Karpas-422 (cell line): ENCODE measurements at regions not wholly inside any gene's neighbourhood (a gene's known extent, or its start where the extent isn't known, plus 50 kb on each side); places are given as distances from the start of the nearest gene placed in this dataset.

Source experiments
- DNase-seq: peaks from one replicate; pipeline ENCODE4 v3.0.0-alpha.2; 2015
- H2AFZ ChIP-seq: fragments of 200-600 bp; sonication (generic); 2 replicates; pipeline ENCODE4 v1.6.1; 2014; ENCODE audit warnings: antibody characterized with exemption, low read length, mixed read lengths
- H3K27ac ChIP-seq: fragments of 200-600 bp; sonication (generic); 2 replicates; pipeline ENCODE4 v1.5.1; 2014; ENCODE audit warnings: mild to moderate bottlenecking, low read length, moderate library complexity
- H3K27me3 ChIP-seq: fragments of 200-600 bp; sonication (generic); 2 replicates; pipeline ENCODE4 v1.6.1; 2014; ENCODE audit warnings: low read length, mixed read lengths
- H3K36me3 ChIP-seq: fragments of 200-600 bp; sonication (generic); 2 replicates; pipeline ENCODE4 v1.6.1; 2014; ENCODE audit warnings: low read length, mixed read lengths; ENCODE audit not compliant: insufficient read depth
- H3K4me1 ChIP-seq: fragments of 200-600 bp; sonication (generic); 2 replicates; pipeline ENCODE4 v1.6.1; 2014; ENCODE audit warnings: mild to moderate bottlenecking, low read length, mixed read lengths
- H3K4me2 ChIP-seq: fragments of 200-600 bp; sonication (generic); 2 replicates; pipeline ENCODE4 v1.6.1; 2014; ENCODE audit warnings: low read length, low read depth, mild to moderate bottlenecking; ENCODE audit not compliant: poor library complexity, severe bottlenecking
- H3K4me3 ChIP-seq: fragments of 200-600 bp; sonication (generic); 2 replicates; pipeline ENCODE4 v1.5.1; 2014; ENCODE audit warnings: mild to moderate bottlenecking, antibody characterized with exemption, low read length, mixed read lengths
- H3K79me2 ChIP-seq: fragments of 200-600 bp; sonication (generic); 2 replicates; pipeline ENCODE4 v1.6.1; 2014; ENCODE audit warnings: mild to moderate bottlenecking, low read length, mixed read lengths
- H3K9ac ChIP-seq: fragments of 200-600 bp; sonication (generic); 2 replicates; pipeline ENCODE4 v1.6.0; 2014; ENCODE audit warnings: low read length
- H3K9me2 ChIP-seq: fragments of 200-600 bp; sonication (generic), shearing (Covaris generic); replicated peaks from 2 replicates; pipeline ENCODE4 v1.6.0; 2014; ENCODE audit warnings: mild to moderate bottlenecking, low read length, moderate library complexity; ENCODE audit not compliant: insufficient read depth
- H3K9me3 ChIP-seq: fragments of 300-700, 200-600 bp; sonication (generic); 2 replicates; pipeline ENCODE4 v1.6.1; 2014; ENCODE audit warnings: low read length, mixed read lengths
- H4K20me1 ChIP-seq: fragments of 200-600 bp; sonication (generic); 2 replicates; pipeline ENCODE4 v1.6.1; 2014; ENCODE audit warnings: mild to moderate bottlenecking, antibody characterized with exemption, low read length, low read depth; ENCODE audit not compliant: insufficient read depth

GRCh38 chr6:163874784-163875183, 460.3 kb downstream of the QKI start:
- Histone ChIP-seq H3K4me1 (no peaks in the 10 kb centered on the region), H3K9ac (no peak overlapping the region), H3K4me3 (no peak overlapping the region), H3K27me3 (no peaks in the 10 kb centered on the region), H3K27ac (no peak overlapping the region), H3K79me2 (no peaks in the 10 kb centered on the region), H4K20me1 (no peaks in the 10 kb centered on the region), H3K9me3 (peaks cover 25% of the 10 kb centered on the region), H3K36me3 (no peaks in the 10 kb centered on the region), H3K9me2 (no peaks in the 10 kb centered on the region), H2AFZ (no peak overlapping the region), H3K4me2 (no peak overlapping the region)
- DNase-seq: no peak

- H3K4me3 ChIP-seq: no peak overlapping the region
- no peaks in the 10 kb centered on the region for H3K9me2 ChIP-seq
These were observed 457.8 kb downstream of the QKI start for GRCh38 chr6:163872335-163872734.

DNA sequence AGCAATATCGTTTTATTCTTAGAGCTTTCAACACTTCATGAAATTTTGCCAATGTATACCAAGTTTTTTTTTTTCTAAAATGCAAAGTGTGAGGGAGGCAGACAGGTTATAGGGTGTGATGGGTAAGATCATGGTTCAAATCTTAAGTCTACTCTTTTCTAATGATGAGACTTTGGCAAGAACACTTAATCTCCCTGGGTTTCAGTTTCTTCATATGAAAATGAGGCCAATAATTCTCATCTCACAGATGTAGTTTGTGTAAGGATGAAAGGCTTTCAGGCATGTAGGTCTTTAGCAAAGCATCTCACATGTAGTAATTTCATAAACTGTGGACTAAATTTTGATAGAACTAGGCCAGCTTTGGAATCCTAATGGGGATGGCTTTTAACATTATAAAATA, 457.1 kb downstream of the QKI start:
- H3K27ac ChIP-seq: no peak overlapping the region
- H3K9me2 ChIP-seq: no peaks in the 10 kb centered on the region
- H3K79me2 ChIP-seq: no peaks in the 10 kb centered on the region
- no peaks in the 10 kb centered on the region for H4K20me1 ChIP-seq
- no peaks in the 10 kb centered on the region for H3K4me1 ChIP-seq
- H3K4me2 ChIP-seq: no peak overlapping the region
- H3K36me3 ChIP-seq: no peaks in the 10 kb centered on the region
- H3K4me3 ChIP-seq: no peak overlapping the region
- no peak overlapping the region for H2AFZ ChIP-seq
- DNase-seq: no peak
- no peaks in the 10 kb centered on the region for H3K27me3 ChIP-seq
- no peak overlapping the region for H3K9ac ChIP-seq
- peaks cover 16% of the 10 kb centered on the region for H3K9me3 ChIP-seq

More at GRCh38 chr6:163872335-163872734, 457.8 kb downstream of the QKI start:
- no peak overlapping the region for H3K27ac ChIP-seq
- H3K4me2 ChIP-seq: no peak overlapping the region
- H3K9me3 ChIP-seq: peaks cover 16% of the 10 kb centered on the region
- DNase-seq: no peak
- H3K4me1 ChIP-seq: no peaks in the 10 kb centered on the region
- H3K79me2 ChIP-seq: no peaks in the 10 kb centered on the region
- no peak overlapping the region for H2AFZ ChIP-seq
- no peak overlapping the region for H3K9ac ChIP-seq
- no peaks in the 10 kb centered on the region for H3K36me3 ChIP-seq
- no peaks in the 10 kb centered on the region for H4K20me1 ChIP-seq
- H3K27me3 ChIP-seq: no peaks in the 10 kb centered on the region

GRCh38 chr6:163867518-163868292, 453.2 kb downstream of the QKI start:
- Histone ChIP-seq H3K4me1 (no peaks in the 10 kb centered on the region), H3K27ac (no peak overlapping the region), H3K36me3 (no peaks in the 10 kb centered on the region), H3K9ac (no peak overlapping the region), H3K4me2 (no peak overlapping the region), H3K9me2 (no peaks in the 10 kb centered on the region), H3K4me3 (no peak overlapping the region), H3K79me2 (no peaks in the 10 kb centered on the region), H2AFZ (no peak overlapping the region), H3K9me3 (peaks cover 16% of the 10 kb centered on the region), H4K20me1 (no peaks in the 10 kb centered on the region), H3K27me3 (no peaks in the 10 kb centered on the region)
- no peak for DNase-seq

- Histone ChIP-seq H3K79me2 (no peaks in the 10 kb centered on the region), H3K27me3 (no peaks in the 10 kb centered on the region), H3K36me3 (no peaks in the 10 kb centered on the region), H4K20me1 (no peaks in the 10 kb centered on the region), H3K4me3 (no peak overlapping the region), H3K4me1 (no peaks in the 10 kb centered on the region), H3K9me3 (peaks cover 16% of the 10 kb centered on the region), H3K4me2 (no peak overlapping the region), H3K9me2 (no peaks in the 10 kb centered on the region), H2AFZ (no peak overlapping the region), H3K27ac (no peak overlapping the region), H3K9ac (no peak overlapping the region)
- DNase-seq: no peak
These were observed 451.7 kb downstream of the QKI start for GRCh38 chr6:163866192-163866591.

DNA sequence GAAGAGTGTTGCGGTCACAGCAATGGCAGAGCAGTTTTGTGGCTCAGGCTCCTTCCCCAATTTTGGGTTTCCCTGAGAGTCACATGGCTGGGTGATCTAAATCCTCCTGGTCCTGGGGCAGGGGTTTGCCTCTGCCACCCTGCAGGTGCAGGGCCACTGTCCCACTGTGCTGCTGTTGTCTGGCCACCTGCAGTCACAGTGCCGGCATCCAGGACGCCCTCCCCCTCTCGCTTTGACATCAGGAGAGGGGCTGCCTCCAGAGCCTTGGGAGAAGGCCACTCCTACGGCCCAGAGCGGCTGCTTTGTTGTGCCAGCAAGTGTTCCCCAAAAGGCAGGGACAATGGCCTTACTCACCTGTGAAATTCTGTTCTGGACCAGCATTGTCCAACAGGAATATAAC, 449.0 kb downstream of the QKI start:
- no peak overlapping the region for H3K27ac ChIP-seq
- H3K9ac ChIP-seq: no peak overlapping the region
- no peak overlapping the region for H2AFZ ChIP-seq
- no peak overlapping the region for H3K4me3 ChIP-seq
- no peaks in the 10 kb centered on the region for H3K36me3 ChIP-seq
- no peak for DNase-seq
- H3K4me1 ChIP-seq: no peaks in the 10 kb centered on the region
- no peaks in the 10 kb centered on the region for H3K27me3 ChIP-seq
- H3K9me3 ChIP-seq: peaks cover 6% of the 10 kb centered on the region
- H3K4me2 ChIP-seq: no peak overlapping the region
- no peaks in the 10 kb centered on the region for H3K9me2 ChIP-seq
- H3K79me2 ChIP-seq: no peaks in the 10 kb centered on the region
- no peaks in the 10 kb centered on the region for H4K20me1 ChIP-seq

DNA sequence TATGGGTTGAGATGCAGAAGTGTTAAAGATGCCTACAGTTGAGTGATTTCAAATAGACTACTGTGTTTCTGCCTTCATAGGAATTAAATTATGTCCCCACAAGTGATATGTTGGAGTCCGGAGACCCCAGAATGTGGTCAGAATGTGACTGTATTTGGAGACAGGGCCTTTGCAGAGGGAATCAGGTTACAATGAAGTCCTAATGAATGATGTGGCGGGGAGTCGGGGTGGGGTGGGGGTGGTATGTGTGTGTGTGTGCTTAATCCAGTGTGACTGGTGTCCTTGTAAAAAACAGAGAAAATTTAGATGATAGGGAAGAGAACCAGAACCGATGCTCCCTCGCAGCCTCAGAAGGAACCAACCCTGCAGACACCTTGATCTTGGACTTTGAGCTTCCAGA, 448.2 kb downstream of the QKI start:
- Histone ChIP-seq H3K79me2 (no peaks in the 10 kb centered on the region), H3K9me3 (peaks cover 6% of the 10 kb centered on the region), H3K27me3 (no peaks in the 10 kb centered on the region), H3K9me2 (no peaks in the 10 kb centered on the region), H2AFZ (no peak overlapping the region), H3K4me1 (no peaks in the 10 kb centered on the region), H4K20me1 (no peaks in the 10 kb centered on the region), H3K27ac (no peak overlapping the region), H3K36me3 (no peaks in the 10 kb centered on the region), H3K4me3 (no peak overlapping the region), H3K9ac (no peak overlapping the region), H3K4me2 (no peak overlapping the region)
- DNase-seq: no peak

GRCh38 chr6:163861627-163862026, 447.1 kb downstream of the QKI start:
- Histone ChIP-seq H3K4me3 (no peak overlapping the region), H3K4me2 (no peak overlapping the region), H3K4me1 (no peaks in the 10 kb centered on the region), H3K9ac (no peak overlapping the region), H3K27me3 (no peaks in the 10 kb centered on the region), H3K27ac (no peak overlapping the region), H3K9me3 (peaks cover 13% of the 10 kb centered on the region), H3K9me2 (no peaks in the 10 kb centered on the region), H2AFZ (no peak overlapping the region), H4K20me1 (no peaks in the 10 kb centered on the region), H3K79me2 (no peaks in the 10 kb centered on the region), H3K36me3 (no peaks in the 10 kb centered on the region)
- DNase-seq: no peak
